Uterus (tissue), 3 donors: ENCODE measurements at regions not wholly inside any gene's neighbourhood (a gene's known extent, or its start where the extent isn't known, plus 50 kb on each side); places are given as distances from the start of the nearest gene placed in this dataset. TPM values are rescaled to one million over a fixed set of nuclear protein-coding genes. Genes with fewer than 3 reads are reported as not detected.

Experiments
- DNase-seq, 2 donors: peaks; one replicate each; pipeline ENCODE4 v3.0.0-alpha.2; 2019 to 2020
- H3K27ac ChIP-seq, 2 donors: fragments of 200-600 bp; sonication (generic); 1 replicate in 1 of 2; 2 replicates in 1 of 2; pipeline ENCODE4 v1.5.1; 2016 to 2018
- H3K27me3 ChIP-seq, 2 donors: fragments of 200-600 bp; sonication (generic); one replicate each; pipeline ENCODE4 v1.5.1; 2018 to 2019; ENCODE audit warnings: control low read depth in 1 of 2
- H3K36me3 ChIP-seq, 2 donors: fragments of 200-600 bp; sonication (generic); one replicate each; pipeline ENCODE4 v1.5.1; 2019; ENCODE audit warnings: control low read depth in 1 of 2
- H3K4me1 ChIP-seq, 2 donors: fragments of 200-600 bp; sonication (generic); one replicate each; pipeline ENCODE4 v1.5.1; 2018 to 2019; ENCODE audit warnings: control low read depth in 1 of 2
- H3K4me3 ChIP-seq, 2 donors: fragments of 200-600 bp; sonication (generic); 1 replicate in 1 of 2; 2 replicates in 1 of 2; pipeline ENCODE4 v1.5.1; 2018 to 2019; ENCODE audit warnings: mild to moderate bottlenecking in 1 of 2
- H3K9me3 ChIP-seq, 2 donors: fragments of 200-600 bp; sonication (generic); one replicate each; pipeline ENCODE4 v1.5.1; 2019; ENCODE audit warnings: control low read depth in 1 of 2
- POLR2A ChIP-seq, 2 donors: fragments of 450-650 bp; IDR thresholded peaks; one replicate each; pipeline ENCODE4 v1.6.1; 2016; ENCODE audit warnings: antibody characterized with exemption in 2 of 2, mild to moderate bottlenecking in 1 of 2, moderate library complexity in 1 of 2
- intact Hi-C: fragments of 100-400 bp; cut with DNase I; formaldehyde crosslinking; loops from one replicate; pipeline ENCODE4 v1.15.1; 2023; ENCODE audit warnings: low total_unique reads
- small RNA-seq: library from RNA; depleted of rRNA; stranded (forward); fragments of <200 nt; gene quantifications from one replicate; pipeline ENCODE3, GENCODE V24; 2016
- TF ChIP-seq, protein P1 (sequence below), 4 experiments: fragments of 200-600 bp in 2 of 4; fragments of 450-650 bp in 2 of 4; sonication (generic) in 2 of 4; IDR thresholded peaks; one replicate each; pipeline ENCODE4 v1.5.1; 2016 to 2019; ENCODE audit warnings: antibody characterized with exemption in 4 of 4, mild to moderate bottlenecking in 2 of 4, moderate library complexity in 1 of 4
- donor health status: DM: yes; HTN: yes; CAD: no.

- Histone ChIP-seq H3K27me3 (no peaks in the 10 kb centered on the region), H3K27ac (no peak overlapping the region), H3K4me1 (no peaks in the 10 kb centered on the region), H3K36me3 (no peaks in the 10 kb centered on the region), H3K4me3 (no peak overlapping the region), H3K9me3 (no peaks in the 10 kb centered on the region)
- intact Hi-C loops, result no loop called here
- no peak for DNase-seq
- TF ChIP-seq, protein P1, sequence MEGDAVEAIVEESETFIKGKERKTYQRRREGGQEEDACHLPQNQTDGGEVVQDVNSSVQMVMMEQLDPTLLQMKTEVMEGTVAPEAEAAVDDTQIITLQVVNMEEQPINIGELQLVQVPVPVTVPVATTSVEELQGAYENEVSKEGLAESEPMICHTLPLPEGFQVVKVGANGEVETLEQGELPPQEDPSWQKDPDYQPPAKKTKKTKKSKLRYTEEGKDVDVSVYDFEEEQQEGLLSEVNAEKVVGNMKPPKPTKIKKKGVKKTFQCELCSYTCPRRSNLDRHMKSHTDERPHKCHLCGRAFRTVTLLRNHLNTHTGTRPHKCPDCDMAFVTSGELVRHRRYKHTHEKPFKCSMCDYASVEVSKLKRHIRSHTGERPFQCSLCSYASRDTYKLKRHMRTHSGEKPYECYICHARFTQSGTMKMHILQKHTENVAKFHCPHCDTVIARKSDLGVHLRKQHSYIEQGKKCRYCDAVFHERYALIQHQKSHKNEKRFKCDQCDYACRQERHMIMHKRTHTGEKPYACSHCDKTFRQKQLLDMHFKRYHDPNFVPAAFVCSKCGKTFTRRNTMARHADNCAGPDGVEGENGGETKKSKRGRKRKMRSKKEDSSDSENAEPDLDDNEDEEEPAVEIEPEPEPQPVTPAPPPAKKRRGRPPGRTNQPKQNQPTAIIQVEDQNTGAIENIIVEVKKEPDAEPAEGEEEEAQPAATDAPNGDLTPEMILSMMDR (IDR thresholded peaks at IDR 0.05), result no peak
- TF ChIP-seq POLR2A (IDR thresholded peaks at IDR 0.05), result no peak
Observed at GRCh38 chr14:104526723-104527645, 52.6 kb upstream of the C14orf180 start.

- Histone ChIP-seq H3K27me3 (no peaks in the 10 kb centered on the region), H3K27ac (no peak overlapping the region), H3K36me3 (no peaks in the 10 kb centered on the region), H3K9me3 (no peaks in the 10 kb centered on the region), H3K4me1 (no peaks in the 10 kb centered on the region), H3K4me3 (no peak overlapping the region)
- no peak for DNase-seq
- intact Hi-C loops, result no loop called here
- TF ChIP-seq, protein P1 (IDR thresholded peaks at IDR 0.05), result no peak
- TF ChIP-seq POLR2A (IDR thresholded peaks at IDR 0.05), result no peak
Observed at GRCh38 chr14:104527857-104528459, 51.6 kb upstream of the C14orf180 start.

DNA sequence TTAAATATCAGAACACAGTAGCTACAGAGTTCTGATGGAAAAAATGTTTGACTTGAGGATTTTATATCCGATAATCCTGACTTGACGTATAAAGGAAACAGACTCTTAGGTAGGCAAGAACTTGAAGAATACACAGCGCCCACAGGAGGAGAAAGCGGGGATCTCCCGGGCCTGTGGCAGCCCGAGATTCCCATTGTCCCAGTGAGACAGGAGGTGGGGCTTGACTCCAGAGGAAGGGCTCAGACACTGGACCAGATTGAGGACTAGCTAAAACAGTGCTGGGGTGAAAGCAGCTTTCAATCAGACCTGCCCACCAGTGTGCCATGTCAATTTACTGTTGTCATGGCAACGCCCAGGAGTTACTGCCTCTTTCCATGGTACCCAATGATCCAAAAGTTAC, 51.1 kb upstream of the C14orf180 start:
- no peak for DNase-seq
- intact Hi-C loops, result no loop called here
- TF ChIP-seq, protein P1 (IDR thresholded peaks at IDR 0.05), result no peak
- no peak for TF ChIP-seq POLR2A (IDR thresholded peaks at IDR 0.05)
- no peak overlapping the region for H3K4me3 ChIP-seq
- no peak overlapping the region for H3K27ac ChIP-seq
- H3K4me1 ChIP-seq, result no peaks in the 10 kb centered on the region
- H3K36me3 ChIP-seq, result no peaks in the 10 kb centered on the region
- no peaks in the 10 kb centered on the region for H3K9me3 ChIP-seq
- H3K27me3 ChIP-seq, result no peaks in the 10 kb centered on the region

Small RNA genes lying in the stretch of these regions (small RNA-seq; reads per million reads assigned to genes)
- not detected for gene RNU6-684P
